ENCODE measurements at regions not wholly inside any gene's neighbourhood (a gene's known extent, or its start where the extent isn't known, plus 50 kb on each side); places are given as distances from the start of the nearest gene placed in this dataset.
A peak's percentile ranks its signal among the peaks of the same experiment; 100 is the strongest.

GRCh38 chrX:39896951-39897740 is 200.6 kb downstream of the BCOR start:
- CTCF ChIA-PET: no interaction called here
- peak; percentile 83 for ATAC-seq (ENCODE audit: low read depth)

More at GRCh38 chrX:39896951-39897740, 200.6 kb downstream of the BCOR start:
- Histone ChIP-seq H2AFZ (replicated peaks; ENCODE audit: low read length, poor library complexity) (peak overlapping the region; percentile 86), H4K5ac (ENCODE audit: low read depth, low read length) (peak overlapping the region; percentile 35; the same call in 1 of the 2 replicates), H2AK9ac (replicated peaks; ENCODE audit: low read depth, low read length, poor library complexity) (peak overlapping the region; percentile 6), H2AK5ac (ENCODE audit: low read depth, low read length) (peak overlapping the region; percentile 45; the same call in 1 of the 2 replicates), H3K18ac (ENCODE audit: low read depth, low read length) (peak overlapping the region; percentile 53), H3K4me2 (ENCODE audit: low read depth, low read length) (peak overlapping the region; percentile 2; the same call in 1 of the 2 replicates), H4K20me1 (ENCODE audit: insufficient read depth, low read length) (no peaks in the 10 kb centered on the region), H3K36me3 (ENCODE audit: control insufficient read depth, insufficient read depth, low read length) (no peaks in the 10 kb centered on the region), H2BK20ac (ENCODE audit: low read depth, low read length) (peak overlapping the region; percentile 75), H3K14ac (replicated peaks; ENCODE audit: low read depth, low read length) (peak overlapping the region; percentile 20), H3K27me3 (ENCODE audit: control insufficient read depth, insufficient read depth, low read length) (no peaks in the 10 kb centered on the region; the same call in 1 of the 2 replicates), H2BK5ac (ENCODE audit: low read depth, low read length, poor library complexity, severe bottlenecking) (peak overlapping the region; percentile 49), H2BK15ac (ENCODE audit: low read depth, low read length) (no peak overlapping the region; the same call in 2 of the 3 replicates), H3K4me3 (ENCODE audit: insufficient read depth, low read depth, low read length) (no peak overlapping the region), H3K4ac (ENCODE audit: low read depth, low read length) (peak overlapping the region; percentile 80), H3K79me1 (ENCODE audit: low read depth in 1 of 2, low read length in 2 of 2) (no peaks in the 10 kb centered on the region), H3K9me3 (ENCODE audit: control insufficient read depth, insufficient read depth, low read length) (no peaks in the 10 kb centered on the region), H3K4me1 (ENCODE audit: control insufficient read depth, insufficient read depth, low read length) (peaks cover 10% of the 10 kb centered on the region), H3K9ac (ENCODE audit: low read depth, low read length) (no peak overlapping the region), H4K8ac (ENCODE audit: low read depth in 2 of 2, low read length in 2 of 2) (peak overlapping the region; percentile 86 to 91), H2BK120ac (ENCODE audit: low read depth, low read length) (peak overlapping the region; percentile 87), H3K27ac (ENCODE audit: insufficient read depth, low read length) (peak overlapping the region; percentile 39), H3K9me1 (ENCODE audit: insufficient read depth, low read length) (0 out of 2 replicates have a peak, but pooled peaks cover 8% of the 10 kb centered on the region), H3K56ac (ENCODE audit: extremely low read depth, insufficient read depth, low read length) (no peak overlapping the region), H4K91ac (ENCODE audit: insufficient read depth, low read depth, low read length) (peak overlapping the region; percentile 83), H3K23ac (ENCODE audit: low read depth, low read length) (peak overlapping the region; percentile 62; the same call in 1 of the 2 replicates)
- WGBS, 2 experiments (ENCODE audit: extremely low coverage in 2 of 2, insufficient read length in 1 of 2): 34% methylated on average over 10 of the region's 20 CpGs; no CpG with 5 or more reads in 1 of the 2 experiments
- in situ Hi-C loops (cut with MboI; ENCODE audit: low sequenced_read_pairs) (no loop called here), dilution Hi-C loops (cut with HindIII; ENCODE audit: low sequenced_read_pairs, unreplicated experiment) (no loop called here), intact Hi-C loops (cut with micrococcal nuclease) (loop anchor here (1.0 to 2.0 kb wide), 5 partner anchors 37 to 370 kb away; no protein-coding TSS in a partner anchor)
- no peak for TF ChIP-seq MAZ (IDR thresholded peaks at IDR 0.05; ENCODE audit: borderline replicate concordance, low read depth, low read length)
- TF ChIP-seq CTCF (conservative IDR thresholded peaks at IDR 0.05; ENCODE audit: low read depth, low read length): 0 out of 2 replicates have a peak, but pooled peaks have one; percentile 1
- POLR2A ChIA-PET (ENCODE audit: unreplicated experiment): interaction anchor here (0.8 kb wide), 1 partner anchor 202 kb away, joined by 3 read pairs; no protein-coding TSS in a partner anchor
- peak; percentile 62 for DNase-seq
- BruUV-seq (replicated peaks): no TSS peak

Measured in IMR-90 (cell line).